GM12872 (cell line): ENCODE measurements at regions not wholly inside any gene's neighbourhood (a gene's known extent, or its start where the extent isn't known, plus 50 kb on each side); places are given as distances from the start of the nearest gene placed in this dataset.

ENCODE experiments used
- CTCF ChIP-seq: IDR thresholded peaks from 3 replicates; pipeline ENCODE4 v1.5.1; 2011; ENCODE audit warnings: low read depth, mild to moderate bottlenecking, low read length, moderate library complexity; ENCODE audit not compliant: insufficient read depth

GRCh38 chrX:46366381-46367207, 178.6 kb downstream of the ZNF674 start:
- TF ChIP-seq CTCF, result no peak

GRCh38 chrX:46354481-46354880, 190.7 kb downstream of the ZNF674 start:
- TF ChIP-seq CTCF, result no peak

- TF ChIP-seq CTCF, result no peak
These were observed 203.4 kb downstream of the ZNF674 start for GRCh38 chrX:46341767-46342322.

GRCh38 chrX:46340696-46341095, 204.5 kb downstream of the ZNF674 start:
- no peak for TF ChIP-seq CTCF

- no peak for TF ChIP-seq CTCF
These were observed 211.7 kb downstream of the ZNF674 start for GRCh38 chrX:46333550-46333949.

- TF ChIP-seq CTCF, result no peak
These were observed 214.2 kb downstream of the ZNF674 start for GRCh38 chrX:46330981-46331380.

GRCh38 chrX:46330513-46330912, 214.7 kb downstream of the ZNF674 start:
- no peak for TF ChIP-seq CTCF
